Astrocyte (in vitro differentiated cells and primary cell): ENCODE measurements at regions not wholly inside any gene's neighbourhood (a gene's known extent, or its start where the extent isn't known, plus 50 kb on each side); places are given as distances from the start of the nearest gene placed in this dataset.

Experiments
- DNase-seq: peaks from one replicate; pipeline ENCODE4 v3.0.0-alpha.2; 2010; ENCODE audit warnings: low read depth
- FAIRE-seq: peaks from 2 replicates; lab custom pipeline; 2011; peaks lifted over from hg19 to GRCh38; lab: Jason Lieb, UNC
- H2AFZ ChIP-seq: 2 replicates; pipeline ENCODE4 v1.6.0; 2012; ENCODE audit warnings: low read depth, low read length, inconsistent platforms
- H3K27ac ChIP-seq: 2 replicates; pipeline ENCODE4 v1.5.1; 2011; ENCODE audit warnings: low read depth, low read length, inconsistent platforms
- H3K27me3 ChIP-seq: 2 replicates; pipeline ENCODE4 v1.6.0; 2011; ENCODE audit warnings: low read length, inconsistent platforms; ENCODE audit not compliant: insufficient read depth
- H3K36me3 ChIP-seq: 2 replicates; pipeline ENCODE4 v1.5.1; 2011; ENCODE audit warnings: low read length, inconsistent platforms; ENCODE audit not compliant: insufficient read depth
- H3K4me1 ChIP-seq: 2 replicates; pipeline ENCODE4 v1.5.1; 2011; ENCODE audit warnings: low read length, inconsistent platforms; ENCODE audit not compliant: insufficient read depth
- H3K4me2 ChIP-seq: 2 replicates; pipeline ENCODE4 v1.6.0; 2012; ENCODE audit warnings: low read length, inconsistent platforms
- H3K4me3 ChIP-seq: 2 replicates; pipeline ENCODE4 v1.5.1; 2011; ENCODE audit warnings: low read depth, mild to moderate bottlenecking, low read length, inconsistent platforms; ENCODE audit not compliant: insufficient read depth
- H3K79me2 ChIP-seq: 2 replicates; pipeline ENCODE4 v1.6.0; 2012; ENCODE audit warnings: mild to moderate bottlenecking, low read length, inconsistent platforms; ENCODE audit not compliant: insufficient read depth
- H3K9ac ChIP-seq: 2 replicates; pipeline ENCODE4 v1.6.0; 2012; ENCODE audit warnings: mild to moderate bottlenecking, low read length, inconsistent platforms
- H3K9me3 ChIP-seq: 2 replicates; pipeline ENCODE4 v1.5.1; 2012; ENCODE audit warnings: low read depth, mild to moderate bottlenecking, low read length, inconsistent platforms; ENCODE audit not compliant: insufficient read depth
- H4K20me1 ChIP-seq: 2 replicates; pipeline ENCODE4 v1.6.0; 2012; ENCODE audit warnings: low read length, inconsistent platforms; ENCODE audit not compliant: insufficient read depth
- H3K27ac Mint-ChIP-seq: one replicate; pipeline ENCODE4 v1.8.0; 2021; ENCODE audit warnings: mild to moderate bottlenecking, mixed read lengths; ENCODE audit not compliant: unreplicated experiment
- H3K27me3 Mint-ChIP-seq: one replicate; pipeline ENCODE4 v1.8.0; 2021; ENCODE audit warnings: low read depth, mixed read lengths; ENCODE audit not compliant: unreplicated experiment
- H3K36me3 Mint-ChIP-seq: one replicate; pipeline ENCODE4 v1.8.0; 2021; ENCODE audit warnings: low read depth, mixed read lengths; ENCODE audit not compliant: unreplicated experiment
- H3K4me1 Mint-ChIP-seq: one replicate; pipeline ENCODE4 v1.8.0; 2021; ENCODE audit warnings: low read depth, mixed read lengths; ENCODE audit not compliant: unreplicated experiment
- H3K4me3 Mint-ChIP-seq: one replicate; pipeline ENCODE4 v1.8.0; 2021; ENCODE audit warnings: mild to moderate bottlenecking, moderate library complexity, mixed read lengths; ENCODE audit not compliant: unreplicated experiment
- H3K9me3 Mint-ChIP-seq: one replicate; pipeline ENCODE4 v1.8.0; 2021; ENCODE audit warnings: mild to moderate bottlenecking, mixed read lengths; ENCODE audit not compliant: unreplicated experiment
- CTCF ChIP-seq: IDR thresholded peaks from 2 replicates; pipeline ENCODE4 v1.5.1; 2011; ENCODE audit warnings: low read depth, mild to moderate bottlenecking, inconsistent platforms, low read length, moderate library complexity; ENCODE audit not compliant: insufficient read depth
- EZH2 ChIP-seq: IDR thresholded peaks from 2 replicates; pipeline ENCODE4 v1.6.1; 2012; ENCODE audit warnings: mild to moderate bottlenecking, low read length, inconsistent platforms; ENCODE audit not compliant: insufficient read depth

DNA sequence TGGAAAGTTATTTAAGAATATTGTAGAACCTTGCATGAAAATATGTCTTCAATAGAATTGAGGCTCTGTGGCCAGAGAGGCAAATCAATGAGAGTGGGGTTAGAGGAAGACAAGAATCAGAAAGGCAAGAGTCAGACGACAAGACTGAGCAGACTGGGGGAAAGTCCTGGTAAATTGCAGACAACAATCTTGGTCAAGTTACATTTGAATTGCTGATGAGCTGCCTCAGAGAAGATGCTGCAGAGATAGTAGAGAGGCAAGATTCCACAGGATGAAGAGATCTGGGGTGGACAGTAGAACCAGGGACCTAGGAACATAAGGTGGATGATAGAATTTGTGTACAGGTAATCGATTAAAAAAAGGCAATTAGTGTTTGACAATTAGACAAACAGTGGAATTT, 133.8 kb downstream of the RXFP2 start:
- Mint-ChIP-seq H3K4me3 (no peak overlapping the region), H3K9me3 (no peaks in the 10 kb centered on the region), H3K27ac (no peak overlapping the region), H3K4me1 (no peaks in the 10 kb centered on the region), H3K36me3 (no peaks in the 10 kb centered on the region), H3K27me3 (peaks cover 3% of the 10 kb centered on the region)
- Histone ChIP-seq H3K79me2 (no peaks in the 10 kb centered on the region), H4K20me1 (no peaks in the 10 kb centered on the region), H3K4me3 (no peak overlapping the region), H3K27ac (no peak overlapping the region), H3K4me2 (no peak overlapping the region), H3K9me3 (no peaks in the 10 kb centered on the region), H2AFZ (no peak overlapping the region), H3K36me3 (no peaks in the 10 kb centered on the region), H3K27me3 (no peaks in the 10 kb centered on the region), H3K9ac (no peak overlapping the region), H3K4me1 (no peaks in the 10 kb centered on the region)
- no peak for TF ChIP-seq CTCF
- no peak for TF ChIP-seq EZH2
- no peak for DNase-seq
- FAIRE-seq: no peak

DNA sequence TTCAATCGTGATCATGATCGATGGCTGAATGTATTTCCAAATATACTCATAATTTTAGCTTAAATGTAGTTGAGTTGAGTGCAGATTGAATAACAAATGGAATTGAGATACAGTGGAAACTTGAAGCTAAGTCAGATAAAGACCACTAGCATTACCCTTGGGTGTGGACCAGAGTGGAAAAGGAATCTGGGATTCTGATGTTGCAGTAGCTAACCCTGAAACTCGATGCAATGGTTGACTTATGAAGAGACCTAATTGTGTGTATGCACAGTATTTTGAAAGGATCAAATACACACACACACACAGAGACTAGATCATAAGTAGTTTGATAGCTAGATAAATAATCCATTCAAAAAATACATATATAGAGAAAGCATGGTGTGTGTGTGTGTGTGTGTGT, 135.8 kb downstream of the RXFP2 start:
- no peak overlapping the region for H3K4me3 ChIP-seq
- Mint-ChIP-seq H3K27me3 (peaks cover 3% of the 10 kb centered on the region), H3K27ac (no peak overlapping the region), H3K4me3 (no peak overlapping the region), H3K9me3 (no peaks in the 10 kb centered on the region), H3K4me1 (no peaks in the 10 kb centered on the region), H3K36me3 (no peaks in the 10 kb centered on the region)
- DNase-seq: no peak
- no peak overlapping the region for H3K4me2 ChIP-seq
- H3K36me3 ChIP-seq: no peaks in the 10 kb centered on the region
- H3K4me1 ChIP-seq: no peaks in the 10 kb centered on the region
- FAIRE-seq: no peak
- H2AFZ ChIP-seq: no peak overlapping the region
- no peaks in the 10 kb centered on the region for H3K27me3 ChIP-seq
- H4K20me1 ChIP-seq: no peaks in the 10 kb centered on the region
- H3K79me2 ChIP-seq: no peaks in the 10 kb centered on the region
- TF ChIP-seq EZH2: no peak
- no peak for TF ChIP-seq CTCF
- H3K27ac ChIP-seq: no peak overlapping the region
- no peak overlapping the region for H3K9ac ChIP-seq
- H3K9me3 ChIP-seq: no peaks in the 10 kb centered on the region

DNA sequence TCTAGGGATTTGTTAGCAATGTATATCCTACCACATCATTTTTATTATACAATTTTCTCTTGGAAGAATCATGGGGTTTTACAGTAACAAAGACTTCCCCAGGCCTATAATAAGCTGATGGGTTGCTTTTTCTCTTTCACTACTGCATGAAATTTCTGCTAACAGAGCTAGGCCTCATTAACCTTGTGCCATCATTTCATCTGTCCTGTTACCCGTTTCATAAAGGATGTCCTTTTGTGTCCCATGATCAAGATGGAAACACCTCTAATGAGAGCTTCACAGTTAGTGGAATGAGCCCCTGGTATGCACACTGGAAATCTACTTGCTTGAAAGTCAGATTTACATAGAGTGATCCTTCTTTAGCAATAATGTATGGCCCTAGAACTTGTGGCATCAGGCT, 138.7 kb downstream of the RXFP2 start:
- no peaks in the 10 kb centered on the region for H3K9me3 Mint-ChIP-seq
- Histone ChIP-seq H4K20me1 (no peaks in the 10 kb centered on the region), H3K9me3 (no peaks in the 10 kb centered on the region), H3K27me3 (no peaks in the 10 kb centered on the region), H3K4me1 (no peaks in the 10 kb centered on the region), H3K79me2 (no peaks in the 10 kb centered on the region), H3K9ac (no peak overlapping the region), H3K4me2 (no peak overlapping the region), H2AFZ (no peak overlapping the region), H3K27ac (no peak overlapping the region), H3K4me3 (no peak overlapping the region), H3K36me3 (no peaks in the 10 kb centered on the region)
- H3K4me3 Mint-ChIP-seq: no peak overlapping the region
- no peaks in the 10 kb centered on the region for H3K27me3 Mint-ChIP-seq
- DNase-seq (no peak), FAIRE-seq (no peak)
- TF ChIP-seq CTCF (no peak), EZH2 (no peak)
- no peaks in the 10 kb centered on the region for H3K4me1 Mint-ChIP-seq
- no peaks in the 10 kb centered on the region for H3K36me3 Mint-ChIP-seq
- H3K27ac Mint-ChIP-seq: no peak overlapping the region
